Adrenal gland (tissue), 9 donors: ENCODE measurements at regions not wholly inside any gene's neighbourhood (a gene's known extent, or its start where the extent isn't known, plus 50 kb on each side); places are given as distances from the start of the nearest gene placed in this dataset.

Experiments
- DNase-seq, 7 donors: peaks; one replicate each; pipeline ENCODE4 v3.0.0-alpha.2; 2019 to 2020
- H3K27ac ChIP-seq, 5 donors: fragments of 200-600 bp; sonication (generic) in 4 of 5; 1 replicate in 3 of 5; 2 replicates in 2 of 5; pipeline versions ENCODE4 v1.5.1 to v1.8.0; 2016 to 2020; ENCODE audit warnings: mild to moderate bottlenecking in 1 of 5
- H3K27me3 ChIP-seq: fragments of 200-600 bp; 2 replicates; pipeline ENCODE4 v1.8.0; 2021
- H3K36me3 ChIP-seq, 2 donors: fragments of 200-600 bp; replicated peaks in 1 of 2; 1 replicate in 1 of 2; 2 replicates in 1 of 2; pipeline versions ENCODE4 v1.5.1 to v1.8.0; 2018 to 2022
- H3K4me1 ChIP-seq, 2 donors: fragments of 200-600 bp; replicated peaks in 1 of 2; 1 replicate in 1 of 2; 2 replicates in 1 of 2; pipeline versions ENCODE4 v1.5.1 to v1.8.0; 2018 to 2021
- H3K4me3 ChIP-seq, 4 donors: fragments of 200-600 bp; sonication (generic) in 3 of 4; one replicate each; pipeline ENCODE4 v1.5.1; 2016 to 2018
- H3K9me3 ChIP-seq, 3 donors: fragments of 200-600 bp; sonication (generic) in 1 of 3; replicated peaks in 1 of 3; 1 replicate in 2 of 3; 2 replicates in 1 of 3; pipeline versions ENCODE4 v1.5.1 to v1.8.0; 2016 to 2021
- CTCF ChIP-seq, 6 experiments: fragments of 450-650 bp in 4 of 6; fragments of 200-600 bp in 2 of 6; sonication (generic) in 1 of 6; IDR thresholded peaks; 1 replicate in 5 of 6; 2 replicates in 1 of 6; pipeline versions ENCODE4 v1.5.1 to v1.8.0; 2016 to 2021; ENCODE audit warnings: antibody characterized with exemption in 6 of 6, mild to moderate bottlenecking in 2 of 6, moderate library complexity in 1 of 6
- POLR2A ChIP-seq, 2 donors: fragments of 450-650 bp; IDR thresholded peaks; one replicate each; pipeline ENCODE4 v1.6.1; 2017; ENCODE audit warnings: antibody characterized with exemption in 2 of 2, mild to moderate bottlenecking in 2 of 2, moderate library complexity in 1 of 2
- WGBS, 4 donors: extraction: QIAGEN DNeasy Blood & Tissue Kit in 2 of 4; methylation state at CpG; one replicate each; pipeline versions ENCODE4 v1.1.5 to v1.1.7; 2013 to 2017; 5-methylcytosine and 5-hydroxymethylcytosine counted together
- intact Hi-C, 2 donors: fragments of 100-400 bp; cut with DNase I; formaldehyde crosslinking; loops; one replicate each; pipeline versions ENCODE4 v1.14.1 to v1.15.0; 2022 to 2023
- donor health status: healthy with polysubstance abuse.
- donor health status: Bipolar disorder and iron deficiency.
- donor health status: DM: yes; HTN: yes; CAD: no.
- donor health status: DM: no; HTN: no; CAD: no.
- donor health status: DM: no; HTN: no; CAD: no.

GRCh38 chr10:70981936-70982335, 93.6 kb upstream of the PCBD1 start:
- Histone ChIP-seq H3K4me3 (no peak overlapping the region), H3K27me3 (no peaks in the 10 kb centered on the region), H3K27ac (no peak overlapping the region), H3K36me3 (no peaks in the 10 kb centered on the region), H3K9me3 (no peaks in the 10 kb centered on the region), H3K4me1 (no peaks in the 10 kb centered on the region)
- intact Hi-C loops: no loop called here
- DNase-seq: no peak
- 79 to 92% (median 85%) methylated on average over 6 of the region's 6 CpGs for WGBS, 4 donors
- TF ChIP-seq CTCF (IDR thresholded peaks at IDR 0.05) (no peak), POLR2A (IDR thresholded peaks at IDR 0.05) (no peak)

- Histone ChIP-seq H3K27me3 (no peaks in the 10 kb centered on the region), H3K9me3 (no peaks in the 10 kb centered on the region), H3K4me1 (no peaks in the 10 kb centered on the region), H3K4me3 (no peak overlapping the region), H3K36me3 (no peaks in the 10 kb centered on the region), H3K27ac (no peak overlapping the region)
- WGBS, 4 donors: 81 to 91% (median 88%) methylated on average over 3 of the region's 3 CpGs
- TF ChIP-seq POLR2A (IDR thresholded peaks at IDR 0.05) (no peak), CTCF (IDR thresholded peaks at IDR 0.05) (no peak)
- DNase-seq: no peak
- intact Hi-C loops: no loop called here
Measured at GRCh38 chr10:70982443-70982842, 94.1 kb upstream of the PCBD1 start.

- H3K4me3 ChIP-seq: no peak overlapping the region
- no peak for DNase-seq
- H3K27me3 ChIP-seq: no peaks in the 10 kb centered on the region
- intact Hi-C loops: no loop called here
- no peaks in the 10 kb centered on the region for H3K9me3 ChIP-seq
- TF ChIP-seq POLR2A (IDR thresholded peaks at IDR 0.05) (no peak), CTCF (IDR thresholded peaks at IDR 0.05) (no peak)
- H3K27ac ChIP-seq: no peak overlapping the region
- WGBS, 4 donors: 74 to 89% (median 81%) methylated on average over 8 of the region's 8 CpGs
- no peaks in the 10 kb centered on the region for H3K4me1 ChIP-seq
- H3K36me3 ChIP-seq: no peaks in the 10 kb centered on the region
Measured at GRCh38 chr10:70984986-70985722, 96.8 kb upstream of the PCBD1 start.

GRCh38 chr10:70985824-70986622, 97.7 kb upstream of the PCBD1 start:
- 66 to 77% (median 67%) methylated on average over 12 to 13 of the region's 13 CpGs for WGBS, 4 donors
- Histone ChIP-seq H3K27me3 (no peaks in the 10 kb centered on the region), H3K27ac (no peak overlapping the region), H3K36me3 (no peaks in the 10 kb centered on the region), H3K9me3 (no peaks in the 10 kb centered on the region), H3K4me1 (no peaks in the 10 kb centered on the region), H3K4me3 (no peak overlapping the region)
- no peak for TF ChIP-seq POLR2A (IDR thresholded peaks at IDR 0.05)
- TF ChIP-seq CTCF (IDR thresholded peaks at IDR 0.05): no peak
- DNase-seq: no peak
- intact Hi-C loops: no loop called here
